Astrocyte (in vitro differentiated cells and primary cell): ENCODE measurements at regions not wholly inside any gene's neighbourhood (a gene's known extent, or its start where the extent isn't known, plus 50 kb on each side); places are given as distances from the start of the nearest gene placed in this dataset.

Source experiments
- DNase-seq: peaks from one replicate; pipeline ENCODE4 v3.0.0-alpha.2; 2010; ENCODE audit warnings: low read depth
- FAIRE-seq: peaks from 2 replicates; lab custom pipeline; 2011; peaks lifted over from hg19 to GRCh38; lab: Jason Lieb, UNC
- H2AFZ ChIP-seq: 2 replicates; pipeline ENCODE4 v1.6.0; 2012; ENCODE audit warnings: low read depth, low read length, inconsistent platforms
- H3K27ac ChIP-seq: 2 replicates; pipeline ENCODE4 v1.5.1; 2011; ENCODE audit warnings: low read depth, low read length, inconsistent platforms
- H3K27me3 ChIP-seq: 2 replicates; pipeline ENCODE4 v1.6.0; 2011; ENCODE audit warnings: low read length, inconsistent platforms; ENCODE audit not compliant: insufficient read depth
- H3K36me3 ChIP-seq: 2 replicates; pipeline ENCODE4 v1.5.1; 2011; ENCODE audit warnings: low read length, inconsistent platforms; ENCODE audit not compliant: insufficient read depth
- H3K4me1 ChIP-seq: 2 replicates; pipeline ENCODE4 v1.5.1; 2011; ENCODE audit warnings: low read length, inconsistent platforms; ENCODE audit not compliant: insufficient read depth
- H3K4me2 ChIP-seq: 2 replicates; pipeline ENCODE4 v1.6.0; 2012; ENCODE audit warnings: low read length, inconsistent platforms
- H3K4me3 ChIP-seq: 2 replicates; pipeline ENCODE4 v1.5.1; 2011; ENCODE audit warnings: low read depth, mild to moderate bottlenecking, low read length, inconsistent platforms; ENCODE audit not compliant: insufficient read depth
- H3K79me2 ChIP-seq: 2 replicates; pipeline ENCODE4 v1.6.0; 2012; ENCODE audit warnings: mild to moderate bottlenecking, low read length, inconsistent platforms; ENCODE audit not compliant: insufficient read depth
- H3K9ac ChIP-seq: 2 replicates; pipeline ENCODE4 v1.6.0; 2012; ENCODE audit warnings: mild to moderate bottlenecking, low read length, inconsistent platforms
- H3K9me3 ChIP-seq: 2 replicates; pipeline ENCODE4 v1.5.1; 2012; ENCODE audit warnings: low read depth, mild to moderate bottlenecking, low read length, inconsistent platforms; ENCODE audit not compliant: insufficient read depth
- H4K20me1 ChIP-seq: 2 replicates; pipeline ENCODE4 v1.6.0; 2012; ENCODE audit warnings: low read length, inconsistent platforms; ENCODE audit not compliant: insufficient read depth
- H3K27ac Mint-ChIP-seq: one replicate; pipeline ENCODE4 v1.8.0; 2021; ENCODE audit warnings: mild to moderate bottlenecking, mixed read lengths; ENCODE audit not compliant: unreplicated experiment
- H3K27me3 Mint-ChIP-seq: one replicate; pipeline ENCODE4 v1.8.0; 2021; ENCODE audit warnings: low read depth, mixed read lengths; ENCODE audit not compliant: unreplicated experiment
- H3K36me3 Mint-ChIP-seq: one replicate; pipeline ENCODE4 v1.8.0; 2021; ENCODE audit warnings: low read depth, mixed read lengths; ENCODE audit not compliant: unreplicated experiment
- H3K4me1 Mint-ChIP-seq: one replicate; pipeline ENCODE4 v1.8.0; 2021; ENCODE audit warnings: low read depth, mixed read lengths; ENCODE audit not compliant: unreplicated experiment
- H3K4me3 Mint-ChIP-seq: one replicate; pipeline ENCODE4 v1.8.0; 2021; ENCODE audit warnings: mild to moderate bottlenecking, moderate library complexity, mixed read lengths; ENCODE audit not compliant: unreplicated experiment
- H3K9me3 Mint-ChIP-seq: one replicate; pipeline ENCODE4 v1.8.0; 2021; ENCODE audit warnings: mild to moderate bottlenecking, mixed read lengths; ENCODE audit not compliant: unreplicated experiment
- CTCF ChIP-seq: IDR thresholded peaks from 2 replicates; pipeline ENCODE4 v1.5.1; 2011; ENCODE audit warnings: low read depth, mild to moderate bottlenecking, inconsistent platforms, low read length, moderate library complexity; ENCODE audit not compliant: insufficient read depth
- EZH2 ChIP-seq: IDR thresholded peaks from 2 replicates; pipeline ENCODE4 v1.6.1; 2012; ENCODE audit warnings: mild to moderate bottlenecking, low read length, inconsistent platforms; ENCODE audit not compliant: insufficient read depth

DNA sequence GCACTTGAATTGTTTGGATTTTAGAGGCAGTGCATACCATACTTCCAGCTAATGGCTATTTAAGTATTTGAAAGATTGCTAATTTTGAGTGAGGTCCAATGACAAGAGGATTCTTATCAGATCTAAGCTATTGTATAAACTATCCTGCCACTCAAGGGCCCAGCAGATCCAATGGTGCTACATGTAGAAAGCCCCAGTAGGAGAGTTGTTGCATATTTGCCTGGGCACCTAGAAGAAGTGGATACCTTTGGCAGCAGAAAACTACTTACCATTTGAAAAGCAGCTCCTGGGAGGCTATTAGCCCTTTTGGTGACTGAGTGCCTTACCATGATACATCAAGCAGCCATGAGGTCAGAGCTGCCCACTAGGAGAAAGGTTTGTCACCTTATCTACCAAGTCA, 447.3 kb downstream of the C4orf33 start:
- H3K4me3 ChIP-seq: no peak overlapping the region
- H3K4me1 ChIP-seq: no peaks in the 10 kb centered on the region
- no peak for FAIRE-seq
- no peaks in the 10 kb centered on the region for H3K9me3 ChIP-seq
- Mint-ChIP-seq H3K9me3 (no peaks in the 10 kb centered on the region), H3K27ac (no peak overlapping the region), H3K4me1 (no peaks in the 10 kb centered on the region), H3K36me3 (no peaks in the 10 kb centered on the region), H3K4me3 (no peak overlapping the region), H3K27me3 (no peaks in the 10 kb centered on the region)
- no peaks in the 10 kb centered on the region for H3K79me2 ChIP-seq
- no peaks in the 10 kb centered on the region for H4K20me1 ChIP-seq
- no peaks in the 10 kb centered on the region for H3K36me3 ChIP-seq
- DNase-seq: no peak
- no peak overlapping the region for H2AFZ ChIP-seq
- no peak overlapping the region for H3K27ac ChIP-seq
- TF ChIP-seq CTCF (no peak), EZH2 (no peak)
- H3K27me3 ChIP-seq: no peaks in the 10 kb centered on the region
- no peak overlapping the region for H3K4me2 ChIP-seq
- no peak overlapping the region for H3K9ac ChIP-seq

- FAIRE-seq (no peak), DNase-seq (peak; percentile 31)
- Histone ChIP-seq H2AFZ (no peak overlapping the region), H3K36me3 (no peaks in the 10 kb centered on the region), H4K20me1 (no peaks in the 10 kb centered on the region), H3K4me3 (no peak overlapping the region), H3K9ac (no peak overlapping the region), H3K79me2 (no peaks in the 10 kb centered on the region), H3K27ac (no peak overlapping the region), H3K4me2 (no peak overlapping the region), H3K27me3 (no peaks in the 10 kb centered on the region), H3K9me3 (no peaks in the 10 kb centered on the region), H3K4me1 (no peaks in the 10 kb centered on the region)
- no peak overlapping the region for H3K4me3 Mint-ChIP-seq
- no peaks in the 10 kb centered on the region for H3K36me3 Mint-ChIP-seq
- H3K27ac Mint-ChIP-seq: no peak overlapping the region
- H3K9me3 Mint-ChIP-seq: no peaks in the 10 kb centered on the region
- H3K27me3 Mint-ChIP-seq: no peaks in the 10 kb centered on the region
- TF ChIP-seq EZH2 (no peak), CTCF (no peak)
- H3K4me1 Mint-ChIP-seq: peaks cover 8% of the 10 kb centered on the region
Measured at GRCh38 chr4:129545599-129546278, 449.8 kb downstream of the C4orf33 start.

GRCh38 chr4:129546531-129546930, 450.6 kb downstream of the C4orf33 start:
- H3K36me3 ChIP-seq: no peaks in the 10 kb centered on the region
- no peaks in the 10 kb centered on the region for H3K9me3 ChIP-seq
- no peaks in the 10 kb centered on the region for H3K27me3 ChIP-seq
- no peaks in the 10 kb centered on the region for H3K79me2 ChIP-seq
- no peak overlapping the region for H3K9ac ChIP-seq
- H3K4me1 ChIP-seq: no peaks in the 10 kb centered on the region
- H2AFZ ChIP-seq: no peak overlapping the region
- H3K27me3 Mint-ChIP-seq: no peaks in the 10 kb centered on the region
- no peak overlapping the region for H3K27ac Mint-ChIP-seq
- H3K4me3 ChIP-seq: no peak overlapping the region
- TF ChIP-seq CTCF (no peak), EZH2 (no peak)
- H3K9me3 Mint-ChIP-seq: no peaks in the 10 kb centered on the region
- peaks cover 9% of the 10 kb centered on the region for H3K4me1 Mint-ChIP-seq
- H4K20me1 ChIP-seq: no peaks in the 10 kb centered on the region
- H3K36me3 Mint-ChIP-seq: no peaks in the 10 kb centered on the region
- DNase-seq (no peak), FAIRE-seq (no peak)
- H3K27ac ChIP-seq: no peak overlapping the region
- no peak overlapping the region for H3K4me2 ChIP-seq
- H3K4me3 Mint-ChIP-seq: no peak overlapping the region
